Stomach (tissue), 4 donors: ENCODE measurements at regions not wholly inside any gene's neighbourhood (a gene's known extent, or its start where the extent isn't known, plus 50 kb on each side); places are given as distances from the start of the nearest gene placed in this dataset.

Experiments used
- CTCF ChIP-seq, 7 experiments: fragments of 450-650 bp in 4 of 7; fragments of 200-600 bp in 3 of 7; sonication (generic) in 3 of 7; IDR thresholded peaks; one replicate each; pipeline ENCODE4 v1.5.1; 2016 to 2019; ENCODE audit warnings: antibody characterized with exemption in 7 of 7, control low read depth in 2 of 7, mild to moderate bottlenecking in 1 of 7
- EP300 ChIP-seq: sonication (generic); formaldehyde crosslinking; IDR thresholded peaks from one replicate; pipeline ENCODE4 v1.6.1; 2017; ENCODE audit warnings: antibody characterized with exemption
- POLR2A ChIP-seq, 4 donors: fragments of 450-650 bp; IDR thresholded peaks; one replicate each; pipeline ENCODE4 v1.6.1; 2016; ENCODE audit warnings: antibody characterized with exemption in 4 of 4, control low read depth in 2 of 4, mild to moderate bottlenecking in 1 of 4, moderate library complexity in 1 of 4

GRCh38 chr10:131748191-131748590 is 152.6 kb upstream of the PPP2R2D start:
- TF ChIP-seq CTCF (IDR thresholded peaks at IDR 0.05) (no peak), POLR2A (IDR thresholded peaks at IDR 0.05) (no peak), EP300 (no peak)
